ENCODE measurements at regions not wholly inside any gene's neighbourhood (a gene's known extent, or its start where the extent isn't known, plus 50 kb on each side); places are given as distances from the start of the nearest gene placed in this dataset.

- no peak for DNase-seq (ENCODE audit: low read depth)
- Histone ChIP-seq H3K36me3 (ENCODE audit: control insufficient read depth, insufficient read depth, low read length) (no peaks in the 10 kb centered on the region), H3K4me3 (ENCODE audit: low read depth, low read length) (no peak overlapping the region), H3K27me3 (ENCODE audit: control insufficient read depth, insufficient read depth, low read length) (no peaks in the 10 kb centered on the region)
- no peak for TF ChIP-seq CTCF (IDR thresholded peaks at IDR 0.05; ENCODE audit: insufficient read depth, low read length, poor library complexity, severe bottlenecking)
Observed at GRCh38 chr10:130932326-130933007, 379.1 kb downstream of the TCERG1L start.

GRCh38 chr10:130933008-130933390 lies 378.5 kb downstream of the TCERG1L start:
- no peak overlapping the region for H3K4me3 ChIP-seq (ENCODE audit: low read depth, low read length)
- no peak for DNase-seq (ENCODE audit: low read depth)
- TF ChIP-seq CTCF (IDR thresholded peaks at IDR 0.05; ENCODE audit: insufficient read depth, low read length, poor library complexity, severe bottlenecking) = no peak
- no peaks in the 10 kb centered on the region for H3K27me3 ChIP-seq (ENCODE audit: control insufficient read depth, insufficient read depth, low read length)
- H3K36me3 ChIP-seq (ENCODE audit: control insufficient read depth, insufficient read depth, low read length) = no peaks in the 10 kb centered on the region

GRCh38 chr10:130934293-130935127 lies 377.0 kb downstream of the TCERG1L start:
- H3K27me3 ChIP-seq (ENCODE audit: control insufficient read depth, insufficient read depth, low read length) = no peaks in the 10 kb centered on the region
- no peak for DNase-seq (ENCODE audit: low read depth)
- TF ChIP-seq CTCF (IDR thresholded peaks at IDR 0.05; ENCODE audit: insufficient read depth, low read length, poor library complexity, severe bottlenecking) = no peak
- H3K36me3 ChIP-seq (ENCODE audit: control insufficient read depth, insufficient read depth, low read length) = no peaks in the 10 kb centered on the region
- no peak overlapping the region for H3K4me3 ChIP-seq (ENCODE audit: low read depth, low read length)

GRCh38 chr10:130935128-130935439 lies 376.4 kb downstream of the TCERG1L start:
- no peak for TF ChIP-seq CTCF (IDR thresholded peaks at IDR 0.05; ENCODE audit: insufficient read depth, low read length, poor library complexity, severe bottlenecking)
- Histone ChIP-seq H3K4me3 (ENCODE audit: low read depth, low read length) (no peak overlapping the region), H3K27me3 (ENCODE audit: control insufficient read depth, insufficient read depth, low read length) (no peaks in the 10 kb centered on the region), H3K36me3 (ENCODE audit: control insufficient read depth, insufficient read depth, low read length) (no peaks in the 10 kb centered on the region)
- no peak for DNase-seq (ENCODE audit: low read depth)

GRCh38 chr10:130935897-130936550 lies 375.5 kb downstream of the TCERG1L start:
- H3K4me3 ChIP-seq (ENCODE audit: low read depth, low read length) = no peak overlapping the region
- no peak for DNase-seq (ENCODE audit: low read depth)
- H3K27me3 ChIP-seq (ENCODE audit: control insufficient read depth, insufficient read depth, low read length) = no peaks in the 10 kb centered on the region
- TF ChIP-seq CTCF (IDR thresholded peaks at IDR 0.05; ENCODE audit: insufficient read depth, low read length, poor library complexity, severe bottlenecking) = no peak
- no peaks in the 10 kb centered on the region for H3K36me3 ChIP-seq (ENCODE audit: control insufficient read depth, insufficient read depth, low read length)
